SU-DHL-6 (cell line): ENCODE measurements at regions not wholly inside any gene's neighbourhood (a gene's known extent, or its start where the extent isn't known, plus 50 kb on each side); places are given as distances from the start of the nearest gene placed in this dataset.

Experiments used
- H2AFZ ChIP-seq: fragments of 200-600 bp; sonication (generic); 2 replicates; pipeline ENCODE4 v1.6.1; 2014; ENCODE audit warnings: low read depth, mild to moderate bottlenecking, moderate library complexity, mixed read lengths, antibody characterized with exemption, low read length; ENCODE audit not compliant: severe bottlenecking
- H3F3A ChIP-seq: fragments of 200-600 bp; shearing (Covaris generic); 2 replicates; pipeline ENCODE4 v1.6.0; 2016; ENCODE audit warnings: antibody characterized with exemption, mild to moderate bottlenecking; ENCODE audit not compliant: insufficient read depth
- H3K27ac ChIP-seq: fragments of 200-600 bp; sonication (generic); 2 replicates; pipeline ENCODE4 v1.5.1; 2016; ENCODE audit warnings: low read depth, mild to moderate bottlenecking, low read length, moderate library complexity, mixed read lengths
- H3K27me3 ChIP-seq: fragments of 200-600 bp; sonication (generic), shearing (Covaris generic); 2 replicates; pipeline ENCODE4 v1.6.0; 2014; ENCODE audit warnings: mild to moderate bottlenecking, low read length
- H3K36me3 ChIP-seq: fragments of 200-600 bp; sonication (generic); 2 replicates; pipeline ENCODE4 v1.6.1; 2014; ENCODE audit warnings: mild to moderate bottlenecking, low read length, mixed read lengths
- H3K4me2 ChIP-seq: fragments of 300-600, 200-600 bp; shearing (Covaris generic), sonication (generic); 2 replicates; pipeline ENCODE4 v1.6.0; 2014; ENCODE audit warnings: low read length, low read depth, mild to moderate bottlenecking; ENCODE audit not compliant: poor library complexity, severe bottlenecking
- H3K4me3 ChIP-seq: fragments of 200-600 bp; sonication (generic); 2 replicates; pipeline ENCODE4 v1.5.1; 2014; ENCODE audit warnings: antibody characterized with exemption, low read length, mild to moderate bottlenecking, mixed read lengths; ENCODE audit not compliant: insufficient read depth, poor library complexity, severe bottlenecking
- H3K79me2 ChIP-seq: fragments of 200-600 bp; sonication (generic); 2 replicates; pipeline ENCODE4 v1.6.1; 2014; ENCODE audit warnings: mild to moderate bottlenecking, low read length, moderate library complexity; ENCODE audit not compliant: insufficient read depth
- H3K9ac ChIP-seq: fragments of 200-600 bp; sonication (generic); 2 replicates; pipeline ENCODE4 v1.7.0; 2014; ENCODE audit warnings: mild to moderate bottlenecking, low read length
- H3K9me2 ChIP-seq: fragments of 200-600 bp; sonication (generic); replicated peaks from 2 replicates; pipeline ENCODE4 v1.6.1; 2014; ENCODE audit warnings: low read length; ENCODE audit not compliant: insufficient read depth
- H3K9me3 ChIP-seq: fragments of 200-600 bp; sonication (generic); 2 replicates; pipeline ENCODE4 v1.6.1; 2014; ENCODE audit warnings: low read length, mixed read lengths; ENCODE audit not compliant: insufficient read depth
- H4K20me1 ChIP-seq: fragments of 200-600 bp; sonication (generic); 2 replicates; pipeline ENCODE4 v1.6.1; 2014; ENCODE audit warnings: low read depth, mild to moderate bottlenecking, antibody characterized with exemption, low read length, moderate library complexity, mixed read lengths
- CTCF ChIP-seq: fragments of 200-600 bp; sonication (generic); IDR thresholded peaks from one replicate; pipeline ENCODE4 v1.5.1; 2017; ENCODE audit warnings: antibody characterized with exemption, mild to moderate bottlenecking, low read length, moderate library complexity; ENCODE audit not compliant: insufficient read depth, poor library complexity, severe bottlenecking
- EZH2phosphoT487 ChIP-seq: fragments of 200-600 bp; sonication (generic), shearing (Covaris generic); conservative IDR thresholded peaks from 2 replicates; pipeline ENCODE4 v1.6.1; 2018; ENCODE audit warnings: mild to moderate bottlenecking, antibody characterized with exemption, low read length, moderate library complexity, mixed read lengths

GRCh38 chr13:52961256-52961910 is 67.2 kb upstream of the OLFM4 start:
- no peaks in the 10 kb centered on the region for H4K20me1 ChIP-seq
- H3K4me3 ChIP-seq = no peak overlapping the region
- no peaks in the 10 kb centered on the region for H3K9me2 ChIP-seq
- no peak overlapping the region for H3K9ac ChIP-seq
- TF ChIP-seq EZH2phosphoT487 (no peak), CTCF (no peak)
- H3K27ac ChIP-seq = no peak overlapping the region
- H3K79me2 ChIP-seq = no peaks in the 10 kb centered on the region
- no peaks in the 10 kb centered on the region for H3K27me3 ChIP-seq
- no peaks in the 10 kb centered on the region for H3K9me3 ChIP-seq
- H2AFZ ChIP-seq = no peak overlapping the region
- no peak overlapping the region for H3K4me2 ChIP-seq
- no peaks in the 10 kb centered on the region for H3K36me3 ChIP-seq
- no peaks in the 10 kb centered on the region for H3F3A ChIP-seq

DNA sequence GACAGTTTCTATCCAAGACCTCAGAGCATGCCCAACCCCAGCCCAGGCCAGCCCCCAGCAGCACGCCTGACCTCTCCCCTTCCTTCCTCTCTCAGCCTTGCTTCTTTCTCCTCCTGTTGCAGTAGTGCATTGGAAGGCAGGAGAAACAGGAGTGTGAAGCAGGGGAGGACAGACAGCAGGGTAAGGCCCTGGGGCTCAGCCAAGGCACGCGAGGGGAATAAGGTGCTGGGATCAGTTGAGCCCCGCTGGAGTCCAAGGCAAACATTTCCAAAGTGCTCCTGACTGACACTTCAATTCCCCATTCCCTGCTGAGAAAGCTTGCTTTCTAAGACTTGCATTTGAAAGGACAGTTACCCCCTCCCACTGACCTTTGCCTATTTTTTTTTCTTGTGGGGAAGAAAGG is 73.1 kb upstream of the OLFM4 start:
- Histone ChIP-seq H3K4me2 (no peak overlapping the region), H3K9me2 (no peaks in the 10 kb centered on the region), H3K36me3 (no peaks in the 10 kb centered on the region), H2AFZ (no peak overlapping the region), H3K27me3 (no peaks in the 10 kb centered on the region), H3K9me3 (no peaks in the 10 kb centered on the region), H3K79me2 (no peaks in the 10 kb centered on the region), H4K20me1 (no peaks in the 10 kb centered on the region), H3K27ac (no peak overlapping the region), H3K9ac (no peak overlapping the region), H3F3A (no peaks in the 10 kb centered on the region), H3K4me3 (no peak overlapping the region)
- no peak for TF ChIP-seq EZH2phosphoT487
- no peak for TF ChIP-seq CTCF

DNA sequence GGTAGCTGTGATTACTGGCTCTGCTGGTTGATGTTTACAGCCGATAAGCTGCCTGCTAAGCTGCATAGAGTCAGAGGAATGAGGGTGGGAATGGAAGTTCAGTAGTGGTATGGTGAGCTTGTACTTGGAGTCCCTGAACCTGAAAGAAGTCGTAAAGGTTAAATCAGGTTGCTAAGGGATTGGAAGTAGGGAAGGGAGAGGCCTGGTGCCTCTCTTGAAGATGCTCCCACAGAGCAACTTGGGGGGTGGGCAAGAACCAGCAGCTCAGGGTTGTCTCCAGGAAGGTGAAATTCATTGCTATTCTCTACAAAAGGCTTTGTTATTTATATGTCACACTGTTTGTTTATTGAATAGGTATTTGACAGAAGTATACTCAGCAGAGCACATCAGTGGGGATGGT is 73.8 kb upstream of the OLFM4 start:
- Histone ChIP-seq H4K20me1 (no peaks in the 10 kb centered on the region), H3K4me2 (no peak overlapping the region), H3F3A (no peaks in the 10 kb centered on the region), H3K4me3 (no peak overlapping the region), H3K9me3 (no peaks in the 10 kb centered on the region), H3K36me3 (no peaks in the 10 kb centered on the region), H3K79me2 (no peaks in the 10 kb centered on the region), H3K9ac (no peak overlapping the region), H3K9me2 (no peaks in the 10 kb centered on the region), H3K27ac (no peak overlapping the region), H3K27me3 (no peaks in the 10 kb centered on the region), H2AFZ (no peak overlapping the region)
- TF ChIP-seq EZH2phosphoT487 (no peak), CTCF (no peak)
